Fibroblast of lung (primary cell): ENCODE measurements at regions not wholly inside any gene's neighbourhood (a gene's known extent, or its start where the extent isn't known, plus 50 kb on each side); places are given as distances from the start of the nearest gene placed in this dataset.

Experiments
- EZH2 ChIP-seq: IDR thresholded peaks from 2 replicates; pipeline ENCODE4 v1.5.1; 2012; ENCODE audit warnings: low read length, control low read depth, mild to moderate bottlenecking; ENCODE audit errors: missing control alignments
- TF ChIP-seq, protein P1 (sequence below), 2 donors: IDR thresholded peaks in 1 of 2; conservative IDR thresholded peaks in 1 of 2; 1 replicate in 1 of 2; 2 replicates in 1 of 2; pipeline ENCODE4 v1.5.1; 2011 to 2012; ENCODE audit warnings: low read length in 2 of 2, control low read depth in 1 of 2, inconsistent platforms in 1 of 2, low read depth in 1 of 2, mild to moderate bottlenecking in 1 of 2

DNA sequence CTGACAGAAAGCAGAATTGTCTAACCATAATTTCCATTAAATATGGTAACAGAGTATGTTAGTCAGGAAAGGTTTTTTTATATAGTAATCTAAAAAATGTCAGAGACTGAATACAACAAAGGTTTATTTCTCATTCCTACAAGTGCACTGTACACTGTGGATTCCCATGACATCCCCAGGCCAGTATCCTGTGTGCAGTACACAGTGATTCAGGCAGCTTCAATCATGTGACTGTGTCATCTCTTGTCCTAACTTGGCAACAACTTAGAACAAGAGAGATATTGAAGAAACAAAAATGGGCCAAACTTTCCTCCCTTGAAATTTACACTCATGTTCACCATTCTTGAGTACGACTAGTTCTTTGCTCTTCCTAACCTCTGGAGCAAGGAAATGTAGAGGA, 189.8 kb upstream of the SEMA3A start:
- TF ChIP-seq, protein P1, sequence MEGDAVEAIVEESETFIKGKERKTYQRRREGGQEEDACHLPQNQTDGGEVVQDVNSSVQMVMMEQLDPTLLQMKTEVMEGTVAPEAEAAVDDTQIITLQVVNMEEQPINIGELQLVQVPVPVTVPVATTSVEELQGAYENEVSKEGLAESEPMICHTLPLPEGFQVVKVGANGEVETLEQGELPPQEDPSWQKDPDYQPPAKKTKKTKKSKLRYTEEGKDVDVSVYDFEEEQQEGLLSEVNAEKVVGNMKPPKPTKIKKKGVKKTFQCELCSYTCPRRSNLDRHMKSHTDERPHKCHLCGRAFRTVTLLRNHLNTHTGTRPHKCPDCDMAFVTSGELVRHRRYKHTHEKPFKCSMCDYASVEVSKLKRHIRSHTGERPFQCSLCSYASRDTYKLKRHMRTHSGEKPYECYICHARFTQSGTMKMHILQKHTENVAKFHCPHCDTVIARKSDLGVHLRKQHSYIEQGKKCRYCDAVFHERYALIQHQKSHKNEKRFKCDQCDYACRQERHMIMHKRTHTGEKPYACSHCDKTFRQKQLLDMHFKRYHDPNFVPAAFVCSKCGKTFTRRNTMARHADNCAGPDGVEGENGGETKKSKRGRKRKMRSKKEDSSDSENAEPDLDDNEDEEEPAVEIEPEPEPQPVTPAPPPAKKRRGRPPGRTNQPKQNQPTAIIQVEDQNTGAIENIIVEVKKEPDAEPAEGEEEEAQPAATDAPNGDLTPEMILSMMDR (conservative IDR thresholded peaks at IDR 0.05 in 1 of 2, IDR thresholded peaks at IDR 0.05 in 1 of 2; ENCODE audit: low read depth in 1 of 2, low read length in 2 of 2) = no peak
- no peak for TF ChIP-seq EZH2
